ENCODE measurements at regions not wholly inside any gene's neighbourhood (a gene's known extent, or its start where the extent isn't known, plus 50 kb on each side); places are given as distances from the start of the nearest gene placed in this dataset.

DNA sequence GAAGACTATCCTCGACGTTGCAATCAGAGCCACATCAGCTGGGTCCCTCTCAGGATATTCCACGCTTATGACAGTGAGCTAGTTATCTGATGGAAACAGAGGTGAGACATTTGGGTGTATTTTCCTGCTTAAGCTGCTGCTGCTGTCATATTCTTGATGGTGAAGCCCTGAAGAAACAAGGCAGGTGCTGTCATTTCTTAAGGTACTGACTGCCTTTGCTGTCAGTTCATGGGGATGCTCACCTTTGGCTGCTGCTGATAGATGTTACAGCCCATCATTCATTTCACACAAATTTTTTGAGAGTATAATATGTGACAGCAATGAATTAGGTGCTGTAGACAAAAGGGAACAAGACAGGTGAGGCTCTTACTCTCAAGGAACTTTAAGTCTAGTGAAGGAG is 577.4 kb downstream of the LMO4 start:
- Histone ChIP-seq H3K9me2 (ENCODE audit: low read depth, low read length) (no peaks in the 10 kb centered on the region), H3K9me3 (ENCODE audit: low read length) (no peaks in the 10 kb centered on the region), H3F3A (ENCODE audit: insufficient read depth, low read length) (no peaks in the 10 kb centered on the region), H3K79me2 (ENCODE audit: insufficient read depth, low read length) (no peaks in the 10 kb centered on the region), H2AFZ (ENCODE audit: low read length) (no peak overlapping the region), H3K4me1 (ENCODE audit: insufficient read depth, low read length, severe bottlenecking) (peaks cover 22% of the 10 kb centered on the region), H3K9ac (ENCODE audit: low read length) (no peak overlapping the region), H3K27ac (ENCODE audit: low read depth, low read length, poor library complexity, severe bottlenecking) (no peak overlapping the region), H4K20me1 (ENCODE audit: insufficient read depth, low read length) (no peaks in the 10 kb centered on the region), H3K27me3 (ENCODE audit: insufficient read depth, low read length) (no peaks in the 10 kb centered on the region), H3K4me2 (ENCODE audit: low read length) (no peak overlapping the region), H3K36me3 (ENCODE audit: insufficient read depth, low read length) (no peaks in the 10 kb centered on the region), H3K4me3 (ENCODE audit: low read depth, low read length, poor library complexity, severe bottlenecking) (no peak overlapping the region)
- TF ChIP-seq, protein P1, sequence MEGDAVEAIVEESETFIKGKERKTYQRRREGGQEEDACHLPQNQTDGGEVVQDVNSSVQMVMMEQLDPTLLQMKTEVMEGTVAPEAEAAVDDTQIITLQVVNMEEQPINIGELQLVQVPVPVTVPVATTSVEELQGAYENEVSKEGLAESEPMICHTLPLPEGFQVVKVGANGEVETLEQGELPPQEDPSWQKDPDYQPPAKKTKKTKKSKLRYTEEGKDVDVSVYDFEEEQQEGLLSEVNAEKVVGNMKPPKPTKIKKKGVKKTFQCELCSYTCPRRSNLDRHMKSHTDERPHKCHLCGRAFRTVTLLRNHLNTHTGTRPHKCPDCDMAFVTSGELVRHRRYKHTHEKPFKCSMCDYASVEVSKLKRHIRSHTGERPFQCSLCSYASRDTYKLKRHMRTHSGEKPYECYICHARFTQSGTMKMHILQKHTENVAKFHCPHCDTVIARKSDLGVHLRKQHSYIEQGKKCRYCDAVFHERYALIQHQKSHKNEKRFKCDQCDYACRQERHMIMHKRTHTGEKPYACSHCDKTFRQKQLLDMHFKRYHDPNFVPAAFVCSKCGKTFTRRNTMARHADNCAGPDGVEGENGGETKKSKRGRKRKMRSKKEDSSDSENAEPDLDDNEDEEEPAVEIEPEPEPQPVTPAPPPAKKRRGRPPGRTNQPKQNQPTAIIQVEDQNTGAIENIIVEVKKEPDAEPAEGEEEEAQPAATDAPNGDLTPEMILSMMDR (IDR thresholded peaks at IDR 0.05; ENCODE audit: low read length): no peak
- TF ChIP-seq EZH2 (IDR thresholded peaks at IDR 0.05; ENCODE audit: borderline replicate concordance, low read length): no peak

DNA sequence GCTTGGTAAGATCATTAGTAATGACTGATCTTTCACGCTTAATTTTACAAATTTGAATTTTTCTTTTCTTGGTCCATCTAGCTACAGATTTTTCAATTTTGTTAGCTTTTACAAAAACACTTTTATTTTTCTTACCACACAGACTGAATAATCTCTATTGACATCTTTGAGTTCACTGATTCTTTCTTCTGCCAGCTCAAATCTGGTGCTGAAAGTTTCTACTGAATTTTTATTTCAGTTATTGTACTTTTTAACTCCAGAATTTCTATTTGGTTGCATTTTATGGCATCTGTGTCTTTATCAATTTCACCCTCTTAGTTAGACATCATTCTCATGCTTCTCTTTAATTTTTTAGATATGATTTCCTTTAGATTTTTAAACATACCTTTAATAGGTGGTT is 584.7 kb downstream of the LMO4 start:
- Histone ChIP-seq H3K9me2 (ENCODE audit: low read depth, low read length) (no peaks in the 10 kb centered on the region), H4K20me1 (ENCODE audit: insufficient read depth, low read length) (no peaks in the 10 kb centered on the region), H3K79me2 (ENCODE audit: insufficient read depth, low read length) (no peaks in the 10 kb centered on the region), H3K9me3 (ENCODE audit: low read length) (peaks cover 13% of the 10 kb centered on the region; the same call in 1 of the 2 replicates), H3K4me2 (ENCODE audit: low read length) (no peak overlapping the region), H3F3A (ENCODE audit: insufficient read depth, low read length) (no peaks in the 10 kb centered on the region), H2AFZ (ENCODE audit: low read length) (no peak overlapping the region), H3K4me3 (ENCODE audit: low read depth, low read length, poor library complexity, severe bottlenecking) (no peak overlapping the region), H3K27ac (ENCODE audit: low read depth, low read length, poor library complexity, severe bottlenecking) (no peak overlapping the region), H3K36me3 (ENCODE audit: insufficient read depth, low read length) (no peaks in the 10 kb centered on the region), H3K9ac (ENCODE audit: low read length) (no peak overlapping the region), H3K27me3 (ENCODE audit: insufficient read depth, low read length) (no peaks in the 10 kb centered on the region), H3K4me1 (ENCODE audit: insufficient read depth, low read length, severe bottlenecking) (no peaks in the 10 kb centered on the region)
- TF ChIP-seq, protein P1 (IDR thresholded peaks at IDR 0.05; ENCODE audit: low read length): no peak
- no peak for TF ChIP-seq EZH2 (IDR thresholded peaks at IDR 0.05; ENCODE audit: borderline replicate concordance, low read length)

DNA sequence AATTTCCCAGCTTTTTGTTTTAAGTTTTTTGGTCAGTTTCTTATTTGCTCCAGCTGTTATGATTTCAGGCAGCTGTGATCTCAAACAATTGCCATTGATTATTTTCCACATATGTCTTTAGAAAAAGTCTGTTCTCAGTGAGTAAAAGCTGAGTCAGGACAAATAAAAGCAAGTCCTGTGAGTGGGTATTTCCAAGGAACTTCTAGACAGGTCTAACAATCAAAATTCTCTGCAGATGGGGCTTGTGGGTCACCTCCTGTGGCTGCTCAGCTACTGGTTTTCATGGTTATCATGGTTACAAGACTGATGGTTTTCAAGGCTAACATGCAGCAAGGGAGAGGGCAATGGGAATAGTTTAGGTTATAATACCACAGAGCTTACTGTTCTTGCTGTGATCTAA is 585.7 kb downstream of the LMO4 start:
- Histone ChIP-seq H3K9me2 (ENCODE audit: low read depth, low read length) (no peaks in the 10 kb centered on the region), H3K4me2 (ENCODE audit: low read length) (no peak overlapping the region), H3K27ac (ENCODE audit: low read depth, low read length, poor library complexity, severe bottlenecking) (no peak overlapping the region), H3K4me3 (ENCODE audit: low read depth, low read length, poor library complexity, severe bottlenecking) (no peak overlapping the region), H2AFZ (ENCODE audit: low read length) (no peak overlapping the region), H3K36me3 (ENCODE audit: insufficient read depth, low read length) (no peaks in the 10 kb centered on the region), H3K79me2 (ENCODE audit: insufficient read depth, low read length) (no peaks in the 10 kb centered on the region), H3K27me3 (ENCODE audit: insufficient read depth, low read length) (no peaks in the 10 kb centered on the region), H4K20me1 (ENCODE audit: insufficient read depth, low read length) (no peaks in the 10 kb centered on the region), H3K9ac (ENCODE audit: low read length) (no peak overlapping the region), H3K4me1 (ENCODE audit: insufficient read depth, low read length, severe bottlenecking) (no peaks in the 10 kb centered on the region), H3F3A (ENCODE audit: insufficient read depth, low read length) (no peaks in the 10 kb centered on the region), H3K9me3 (ENCODE audit: low read length) (peaks cover 13% of the 10 kb centered on the region; the same call in 1 of the 2 replicates)
- TF ChIP-seq, protein P1 (IDR thresholded peaks at IDR 0.05; ENCODE audit: low read length): no peak
- TF ChIP-seq EZH2 (IDR thresholded peaks at IDR 0.05; ENCODE audit: borderline replicate concordance, low read length): no peak

Measured in OCI-LY1 (cell line).